Occipital lobe (tissue), 1 donor: ENCODE measurements at regions not wholly inside any gene's neighbourhood (a gene's known extent, or its start where the extent isn't known, plus 50 kb on each side); places are given as distances from the start of the nearest gene placed in this dataset.
A peak's percentile ranks its signal among the peaks of the same experiment; 100 is the strongest.

ENCODE experiments used
- DNase-seq: peaks from one replicate; lab custom pipeline; 2025; lab: John Stamatoyannopoulos, UW

- DNase-seq, result no peak
Observed at GRCh38 chr2:226052772-226053416, 653.4 kb downstream of the NYAP2 start.

GRCh38 chr2:226050822-226051221, 651.3 kb downstream of the NYAP2 start:
- DNase-seq, result no peak

GRCh38 chr2:226048611-226049010, 649.1 kb downstream of the NYAP2 start:
- no peak for DNase-seq

GRCh38 chr2:226045080-226045479, 645.6 kb downstream of the NYAP2 start:
- no peak for DNase-seq

GRCh38 chr2:226040344-226040900, 640.9 kb downstream of the NYAP2 start:
- DNase-seq, result no peak

- no peak for DNase-seq
Observed at GRCh38 chr2:226037526-226037925, 638.0 kb downstream of the NYAP2 start.

DNA sequence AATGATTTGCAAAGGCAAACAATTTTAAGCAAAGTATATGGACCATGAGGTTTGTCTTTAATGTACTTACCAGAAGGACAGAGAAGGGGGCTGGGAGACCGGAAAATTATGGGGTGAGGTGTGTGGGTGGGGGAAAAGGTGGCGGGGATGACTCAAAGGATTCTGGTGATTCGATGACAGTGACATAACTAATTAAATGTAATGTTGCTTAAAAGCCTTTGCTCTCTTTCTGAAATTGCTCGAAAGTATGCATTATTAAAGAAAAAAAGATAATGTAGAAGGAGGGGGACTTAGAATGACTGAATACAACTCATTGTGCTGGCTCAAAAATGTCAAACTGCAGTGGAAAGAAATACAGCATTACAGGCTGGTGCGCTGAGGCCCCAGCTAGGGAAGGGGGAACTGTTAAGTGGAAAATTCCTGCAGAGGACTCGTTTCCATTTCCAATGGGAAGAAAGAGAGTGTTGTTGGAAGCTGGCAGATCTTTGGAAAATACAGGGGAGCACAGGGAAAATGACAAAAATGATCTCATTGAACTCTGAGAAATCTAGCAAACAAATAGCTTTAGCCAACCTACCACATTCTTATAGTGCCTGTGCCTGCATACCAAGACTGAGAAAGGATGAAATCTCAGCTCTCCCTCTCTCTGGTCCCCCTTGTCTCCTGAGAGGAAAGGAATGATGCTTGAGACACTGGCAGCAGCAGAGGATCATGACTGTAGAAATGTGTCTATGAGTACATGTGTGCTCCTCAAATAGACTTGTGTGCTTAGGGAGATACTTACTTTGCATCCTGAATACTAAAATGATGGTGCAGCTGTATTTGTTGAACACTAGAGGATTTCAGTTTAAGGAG, 632.4 kb downstream of the NYAP2 start:
- DNase-seq, result peak; percentile 30

- DNase-seq, result peak; percentile 45
Observed at GRCh38 chr2:226030788-226031646, 631.5 kb downstream of the NYAP2 start.

DNA sequence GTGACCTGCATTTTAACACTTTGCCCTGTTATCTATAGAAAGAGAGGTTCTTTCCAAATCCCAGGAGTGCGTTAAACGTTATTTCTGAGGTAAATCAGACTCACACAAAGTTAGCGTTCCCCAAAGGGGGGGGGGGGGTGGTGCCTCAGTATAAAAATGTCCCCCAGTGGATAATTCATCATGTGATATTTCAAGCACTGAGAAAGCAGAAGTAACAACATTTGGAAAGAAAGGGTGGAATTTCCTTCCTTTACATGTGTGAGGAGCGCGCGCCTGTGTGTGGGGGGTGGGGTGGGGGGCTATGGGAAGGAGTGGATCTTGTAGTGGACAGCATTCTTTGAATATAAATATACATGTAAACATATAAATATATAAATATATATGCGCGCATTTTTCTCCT, 630.9 kb downstream of the NYAP2 start:
- DNase-seq, result no peak

DNA sequence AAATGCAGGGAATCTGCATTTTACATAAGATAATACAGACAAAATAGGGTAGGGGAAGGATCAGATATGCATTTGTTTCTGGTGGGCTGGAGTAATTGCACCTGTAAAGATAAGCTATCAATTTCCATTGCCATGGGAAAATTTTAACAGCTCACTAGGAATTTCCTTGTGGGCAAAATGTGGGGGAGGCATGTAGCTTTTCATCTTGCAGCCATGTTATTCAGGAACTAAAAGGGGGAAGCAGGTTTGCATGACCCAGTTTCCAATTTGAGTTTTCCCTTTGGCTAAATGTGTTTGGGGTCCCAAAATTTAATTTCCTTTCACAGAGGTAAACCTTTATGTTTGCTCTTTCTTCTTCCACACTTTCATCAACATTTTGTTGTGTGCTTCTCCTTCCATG, 624.4 kb downstream of the NYAP2 start:
- DNase-seq, result no peak

- no peak for DNase-seq
Observed at GRCh38 chr2:226023383-226023782, 623.9 kb downstream of the NYAP2 start.

- DNase-seq, result no peak
Observed at GRCh38 chr2:226020956-226021355, 621.4 kb downstream of the NYAP2 start.

DNA sequence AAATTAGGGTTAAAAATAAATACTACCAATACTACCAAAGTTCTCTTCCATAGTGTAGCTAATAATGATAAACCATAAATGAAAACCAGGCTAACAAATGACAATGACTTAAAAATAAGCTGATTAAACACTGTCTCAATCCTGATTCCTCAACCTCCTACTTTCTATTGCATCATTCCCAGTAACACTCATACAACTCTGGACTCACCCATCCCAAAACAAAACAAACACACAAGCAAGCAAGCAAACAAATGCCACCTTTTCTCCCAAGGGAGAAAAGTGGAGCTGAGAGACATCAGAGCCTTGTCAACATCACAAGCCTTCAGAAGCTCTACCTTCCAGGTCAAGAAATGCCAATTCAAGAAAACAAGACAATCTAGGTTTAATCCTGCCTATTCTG, 620.7 kb downstream of the NYAP2 start:
- DNase-seq, result no peak

- no peak for DNase-seq
Observed at GRCh38 chr2:226018641-226019040, 619.1 kb downstream of the NYAP2 start.

GRCh38 chr2:226017537-226017936, 618.0 kb downstream of the NYAP2 start:
- DNase-seq, result no peak

- DNase-seq, result no peak
Observed at GRCh38 chr2:226017107-226017506, 617.6 kb downstream of the NYAP2 start.

DNA sequence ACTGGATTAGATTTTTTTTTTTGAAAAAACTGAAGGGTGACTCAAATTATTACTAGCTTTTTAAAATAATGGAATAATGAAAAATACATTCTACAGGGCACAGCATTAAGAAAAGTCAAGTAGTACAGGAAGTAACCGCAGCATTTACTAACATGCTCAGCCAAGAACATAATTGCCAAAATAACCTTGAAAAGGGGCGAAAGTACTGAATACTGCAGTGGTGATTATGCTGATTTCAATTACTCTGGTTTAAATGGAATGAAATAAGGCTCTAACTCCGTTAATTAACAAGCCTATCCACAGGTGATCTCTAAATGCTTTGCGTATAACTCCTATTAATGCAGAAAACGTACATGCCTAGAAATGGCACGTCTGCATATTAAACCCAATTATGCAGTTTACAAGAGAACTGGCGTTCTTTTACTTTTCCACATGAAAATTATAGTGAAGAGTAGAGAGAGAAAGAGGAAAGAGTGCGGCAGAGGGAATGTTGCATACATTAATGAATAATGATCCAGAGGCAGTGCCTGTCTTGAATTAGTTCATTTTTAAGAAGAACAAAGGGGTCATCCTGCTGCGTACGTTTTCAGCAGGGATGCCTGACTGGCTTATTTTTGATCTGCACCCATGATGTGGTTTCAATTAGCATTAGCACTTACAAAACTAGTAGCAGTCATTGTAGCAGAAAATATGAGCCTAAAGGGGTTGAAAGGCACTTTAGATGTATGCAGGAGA, 612.4 kb downstream of the NYAP2 start:
- no peak for DNase-seq

GRCh38 chr2:226002438-226002837, 602.9 kb downstream of the NYAP2 start:
- DNase-seq, result no peak

DNA sequence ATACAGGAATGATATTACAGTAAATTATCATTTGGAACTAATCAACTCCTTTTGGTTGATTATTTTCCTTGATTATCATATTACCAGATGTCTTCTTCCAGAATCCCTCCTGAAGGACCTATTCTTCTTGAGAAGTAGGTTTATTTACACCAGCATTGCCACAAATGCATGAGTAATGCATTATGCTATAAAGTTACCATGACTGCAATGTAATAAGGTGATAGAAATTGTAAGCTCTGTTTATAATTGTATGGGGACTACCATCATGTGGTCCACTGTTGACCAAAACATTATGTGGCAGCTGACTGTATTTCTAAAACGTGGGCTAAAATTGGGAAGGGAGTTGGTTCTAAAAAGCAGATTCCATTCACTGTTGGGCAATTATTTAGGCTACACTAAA, 602.2 kb downstream of the NYAP2 start:
- DNase-seq, result no peak

- no peak for DNase-seq
Observed at GRCh38 chr2:225999692-226000091, 600.2 kb downstream of the NYAP2 start.

DNA sequence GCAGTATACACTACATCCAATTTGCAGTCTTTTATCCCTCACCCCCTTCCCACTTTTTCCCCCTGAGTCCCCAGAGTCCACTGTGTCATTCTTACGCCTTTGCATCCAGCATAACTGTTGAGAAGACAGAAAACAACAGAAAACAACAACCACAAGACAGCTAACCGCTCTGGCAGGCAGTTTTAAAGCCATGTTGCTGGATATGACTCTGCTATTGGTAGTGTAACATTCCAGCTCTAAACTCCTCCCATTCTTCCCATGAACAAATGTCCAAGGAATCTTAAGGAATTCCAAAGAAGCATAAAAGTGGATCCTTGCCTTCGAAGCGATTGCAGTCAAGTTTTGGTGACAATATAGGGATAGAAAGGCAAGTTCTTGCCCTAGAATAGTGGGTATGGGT, 599.1 kb downstream of the NYAP2 start:
- DNase-seq, result no peak
